ENCODE measurements at regions not wholly inside any gene's neighbourhood (a gene's known extent, or its start where the extent isn't known, plus 50 kb on each side); places are given as distances from the start of the nearest gene placed in this dataset.
A peak's percentile ranks its signal among the peaks of the same experiment; 100 is the strongest.

- DNase-seq (ENCODE audit: low spot score) = no peak
Measured at GRCh38 chr5:77157732-77158532, 52.5 kb upstream of the PDE8B start.

GRCh38 chr5:77156379-77156778, 54.1 kb upstream of the PDE8B start:
- no peak for DNase-seq (ENCODE audit: low spot score)

DNA sequence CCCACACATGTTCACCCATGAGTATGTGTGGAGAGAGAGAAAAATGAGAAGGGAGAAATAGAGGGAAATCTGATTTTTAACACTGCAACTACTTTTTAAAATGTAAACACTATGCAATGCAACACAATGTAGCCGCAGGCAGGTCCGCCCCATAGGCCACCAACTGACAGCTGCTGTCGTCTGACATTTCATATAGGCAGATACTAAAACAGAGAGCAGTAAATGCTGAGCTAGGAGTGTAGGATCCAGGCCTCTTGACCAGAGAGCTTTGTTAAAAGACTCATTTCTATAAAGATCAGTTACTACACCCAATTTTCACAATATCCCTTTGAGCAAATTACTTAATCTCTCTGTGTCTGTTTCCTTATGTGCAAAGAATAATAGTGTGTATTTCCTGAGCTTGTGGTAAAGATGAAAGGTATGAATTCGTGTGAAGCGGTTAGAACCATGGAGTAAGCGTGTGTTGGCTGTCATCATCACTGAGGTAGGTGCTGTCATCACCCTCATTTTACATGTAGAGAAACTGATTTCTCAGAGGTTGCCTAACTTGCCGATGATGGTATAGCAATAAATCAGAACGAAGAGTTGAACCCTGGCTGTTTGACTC, 55.2 kb upstream of the PDE8B start:
- DNase-seq (ENCODE audit: low spot score) = peak; percentile 24

DNA sequence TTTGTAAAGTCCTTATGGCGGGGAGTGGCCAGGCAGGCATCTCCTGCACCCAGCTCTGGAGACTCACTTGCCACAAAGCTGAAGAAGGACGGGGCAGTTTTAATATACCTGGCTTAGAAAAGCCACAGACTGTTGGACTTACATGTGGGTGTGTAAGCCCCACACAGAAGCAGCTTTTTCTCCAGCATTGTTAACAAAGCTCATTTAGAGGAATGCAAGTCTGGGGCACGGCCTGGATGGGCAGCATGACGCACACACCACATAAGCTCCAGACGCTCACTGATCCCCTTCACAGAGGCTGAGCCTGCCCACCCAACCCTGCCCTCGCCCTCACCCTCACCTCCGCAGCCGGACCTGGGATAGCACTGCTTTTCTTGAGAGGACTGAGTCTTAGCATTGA, 58.0 kb upstream of the PDE8B start:
- no peak for DNase-seq (ENCODE audit: low spot score)

DNA sequence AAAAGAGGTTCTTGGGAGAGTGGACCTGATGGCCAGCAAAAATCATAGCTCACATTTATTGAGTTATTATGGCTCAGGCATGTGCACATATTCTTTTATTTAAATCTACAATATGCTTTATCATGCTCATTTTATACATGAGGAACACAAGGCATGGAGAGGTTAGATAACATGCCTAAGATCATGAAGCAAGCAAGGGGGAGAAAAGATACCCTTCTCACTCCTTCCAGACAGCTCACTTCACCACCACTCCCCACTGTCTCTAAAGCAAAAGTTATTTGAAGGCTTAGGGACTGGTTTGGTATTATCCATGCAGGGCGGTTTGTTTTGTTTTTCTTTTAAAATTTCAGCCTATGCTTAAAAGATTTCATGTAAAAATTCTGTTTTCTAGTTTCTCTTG, 59.0 kb upstream of the PDE8B start:
- no peak for DNase-seq (ENCODE audit: low spot score)

DNA sequence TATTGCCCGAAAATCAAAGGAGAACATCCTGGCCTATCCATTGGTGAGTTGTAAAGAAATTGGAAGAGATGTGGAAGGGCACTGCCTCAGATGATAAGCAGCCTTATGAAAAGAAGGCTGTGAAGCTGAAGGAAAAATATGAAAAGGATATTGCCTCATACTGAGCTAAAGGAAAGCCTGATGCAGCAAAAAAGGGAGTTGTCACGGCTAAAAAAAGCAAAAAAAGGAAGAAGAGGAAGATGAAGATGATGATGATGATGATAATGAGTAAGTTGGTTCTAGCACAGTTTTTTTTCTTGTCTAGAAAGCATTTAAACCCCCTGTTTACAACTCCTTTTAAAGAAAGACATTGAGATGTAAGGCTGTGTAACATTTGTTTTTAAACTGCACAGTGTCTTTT, 59.8 kb upstream of the ZBED3 start:
- no peak for DNase-seq (ENCODE audit: low spot score)

DNA sequence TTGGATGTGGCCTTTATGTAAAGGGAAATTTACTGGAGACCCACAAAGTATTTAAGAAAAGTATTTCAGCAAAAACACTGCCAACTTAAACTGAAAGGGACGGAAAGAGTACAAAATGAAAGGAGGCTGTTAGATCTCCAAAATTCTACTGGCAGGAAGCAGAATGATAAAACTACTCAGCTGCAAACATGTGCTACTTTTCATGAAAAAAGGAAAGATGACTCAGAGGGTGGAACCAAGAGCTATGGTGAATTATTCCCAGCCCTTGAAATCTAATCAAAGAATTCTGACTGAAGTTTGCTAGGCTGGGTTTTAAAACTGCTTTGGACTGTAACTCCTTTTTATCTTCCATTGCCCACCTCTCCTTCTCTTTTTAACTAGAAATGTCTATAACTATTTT, 58.6 kb upstream of the ZBED3 start:
- no peak for DNase-seq (ENCODE audit: low spot score)

GRCh38 chr5:77144837-77145139, 57.7 kb upstream of the ZBED3 start:
- DNase-seq (ENCODE audit: low spot score) = no peak

DNA sequence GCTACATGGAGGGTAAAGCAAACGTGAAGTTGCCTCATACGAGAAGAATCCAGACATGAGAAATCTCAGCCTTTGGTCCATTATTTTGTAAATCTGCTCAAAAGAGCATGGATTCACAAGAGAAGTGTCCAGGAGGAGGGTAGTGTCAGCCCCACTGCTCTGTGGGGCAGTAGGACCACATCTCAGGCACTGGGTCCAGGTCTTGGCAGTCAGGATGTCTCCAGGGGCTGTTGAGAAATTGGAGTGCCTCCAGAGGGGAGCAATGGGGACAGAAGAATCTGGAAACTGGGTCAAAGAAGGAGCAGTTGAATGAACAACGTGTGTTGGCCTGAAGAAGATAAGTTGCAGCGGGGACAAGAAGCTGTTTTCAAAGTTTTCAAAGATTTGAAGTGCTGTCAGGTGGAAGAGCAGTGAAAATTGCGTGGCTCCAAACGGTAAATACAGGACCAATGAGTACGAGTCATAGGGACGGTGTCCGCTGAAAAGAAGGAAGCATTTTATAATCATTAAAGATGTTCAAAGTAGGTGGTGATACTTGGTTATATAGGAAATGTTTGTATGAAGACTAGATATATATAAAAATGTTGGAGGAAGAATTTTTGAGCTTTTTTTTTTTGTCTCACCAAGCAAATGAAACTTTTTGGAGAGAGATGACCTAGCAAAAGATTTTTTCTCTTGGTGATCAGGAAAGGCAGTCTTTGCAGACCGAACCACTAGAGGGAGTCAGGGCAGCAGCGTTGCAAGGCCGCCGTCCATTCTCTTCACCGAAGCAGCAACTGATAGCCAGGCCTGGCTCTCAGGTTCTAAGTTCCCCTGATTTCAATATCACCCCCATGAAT, 57.1 kb upstream of the ZBED3 start:
- peak; percentile 42 for DNase-seq (ENCODE audit: low spot score)

- DNase-seq (ENCODE audit: low spot score) = no peak
Measured at GRCh38 chr5:77140350-77140749, 53.3 kb upstream of the ZBED3 start.

- DNase-seq (ENCODE audit: low spot score) = no peak
Measured at GRCh38 chr5:77139001-77139400, 51.9 kb upstream of the ZBED3 start.
